HepG2 (cell line): ENCODE measurements at regions not wholly inside any gene's neighbourhood (a gene's known extent, or its start where the extent isn't known, plus 50 kb on each side); places are given as distances from the start of the nearest gene placed in this dataset.

Experiments
- CREB3 ChIP-seq: sonication (generic); formaldehyde crosslinking; IDR thresholded peaks from 2 replicates; pipeline ENCODE4 v1.5.0; 2020; ENCODE audit warnings: missing genetic modification reagents
- FOXJ3 ChIP-seq: sonication (generic); formaldehyde crosslinking; IDR thresholded peaks from 2 replicates; pipeline ENCODE4 v1.4.0; 2020; ENCODE audit warnings: missing genetic modification reagents, mild to moderate bottlenecking, borderline replicate concordance
- IRF1 ChIP-seq: sonication (generic); formaldehyde crosslinking; IDR thresholded peaks from 2 replicates; pipeline ENCODE4 v1.4.0; 2020; ENCODE audit warnings: low read depth, mild to moderate bottlenecking, missing genetic modification reagents
- ZBED4 ChIP-seq: sonication (generic); formaldehyde crosslinking; IDR thresholded peaks from 2 replicates; pipeline ENCODE4 v1.4.0; 2020; ENCODE audit warnings: missing genetic modification reagents, borderline replicate concordance
- TF ChIP-seq, protein P1 (sequence below): sonication (generic); formaldehyde crosslinking; IDR thresholded peaks from 2 replicates; pipeline ENCODE4 v1.5.1; 2020; ENCODE audit warnings: missing genetic modification reagents, mild to moderate bottlenecking, borderline replicate concordance

DNA sequence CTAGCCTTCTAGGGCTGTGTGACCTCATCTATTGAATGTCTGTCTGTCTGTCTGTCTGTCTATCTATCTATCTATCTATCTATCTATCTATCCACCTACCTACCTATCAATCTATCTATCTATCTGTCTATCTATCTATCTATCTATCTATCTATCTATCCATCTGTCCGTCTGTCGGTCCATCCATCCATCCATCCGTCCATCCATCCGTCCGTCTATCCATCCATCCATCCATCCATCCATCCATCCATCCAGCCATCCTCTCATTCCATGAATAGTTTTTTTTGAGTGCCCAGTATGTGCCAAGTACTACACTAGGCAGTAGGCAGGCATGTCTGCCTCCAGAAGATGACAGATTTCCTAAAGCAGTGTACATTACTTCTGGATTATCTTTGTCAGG lies 122.5 kb downstream of the FOXB1 start:
- no peak for TF ChIP-seq IRF1 (CRISPR knock-in tag)
- no peak for TF ChIP-seq ZBED4
- TF ChIP-seq CREB3: no peak
- no peak for TF ChIP-seq FOXJ3 (CRISPR knock-in tag)
- TF ChIP-seq, protein P1, sequence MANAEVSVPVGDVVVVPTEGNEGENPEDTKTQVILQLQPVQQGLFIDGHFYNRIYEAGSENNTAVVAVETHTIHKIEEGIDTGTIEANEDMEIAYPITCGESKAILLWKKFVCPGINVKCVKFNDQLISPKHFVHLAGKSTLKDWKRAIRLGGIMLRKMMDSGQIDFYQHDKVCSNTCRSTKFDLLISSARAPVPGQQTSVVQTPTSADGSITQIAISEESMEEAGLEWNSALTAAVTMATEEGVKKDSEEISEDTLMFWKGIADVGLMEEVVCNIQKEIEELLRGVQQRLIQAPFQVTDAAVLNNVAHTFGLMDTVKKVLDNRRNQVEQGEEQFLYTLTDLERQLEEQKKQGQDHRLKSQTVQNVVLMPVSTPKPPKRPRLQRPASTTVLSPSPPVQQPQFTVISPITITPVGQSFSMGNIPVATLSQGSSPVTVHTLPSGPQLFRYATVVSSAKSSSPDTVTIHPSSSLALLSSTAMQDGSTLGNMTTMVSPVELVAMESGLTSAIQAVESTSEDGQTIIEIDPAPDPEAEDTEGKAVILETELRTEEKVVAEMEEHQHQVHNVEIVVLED: no peak
